ENCODE measurements at regions not wholly inside any gene's neighbourhood (a gene's known extent, or its start where the extent isn't known, plus 50 kb on each side); places are given as distances from the start of the nearest gene placed in this dataset.

DNA sequence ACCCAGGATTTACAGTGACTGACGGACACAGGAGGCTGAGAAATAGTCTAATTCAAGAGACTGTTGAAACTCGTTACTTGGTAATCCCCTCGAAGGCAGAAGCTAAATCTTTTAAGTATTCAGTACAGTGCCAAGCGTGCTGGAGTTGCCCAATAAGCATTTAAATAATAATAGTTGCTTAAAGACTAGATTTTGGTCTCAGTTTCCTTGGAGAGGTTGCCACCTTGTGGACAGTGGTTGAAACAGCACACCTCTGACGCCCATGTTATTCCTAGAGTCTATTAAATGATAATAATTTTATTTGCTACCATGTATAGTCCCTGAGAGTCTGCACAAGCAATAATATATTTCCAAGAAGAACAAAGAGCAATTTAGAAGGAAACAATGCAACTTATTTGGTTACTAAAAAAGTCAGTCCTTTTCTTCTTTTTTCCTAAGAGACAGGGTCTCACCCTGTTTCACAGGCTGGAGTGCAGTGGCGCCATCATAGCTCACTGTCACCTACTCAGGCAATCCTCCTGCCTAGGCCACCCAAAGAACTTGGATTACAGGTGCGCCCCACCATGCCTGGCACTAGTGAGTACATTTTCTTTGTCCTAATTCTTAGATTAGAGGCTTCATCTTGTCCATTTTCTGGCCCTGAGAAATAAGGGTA, 138.0 kb upstream of the NUDT7 start:
- Histone ChIP-seq H3K4me1 (no peaks in the 10 kb centered on the region), H3K9me3 (no peaks in the 10 kb centered on the region), H3K36me3 (no peaks in the 10 kb centered on the region), H3K27me3 (no peaks in the 10 kb centered on the region), H3K27ac (no peak overlapping the region), H3K4me3 (no peak overlapping the region)
- DNase-seq: peak; percentile 48 to 60
- intact Hi-C loops (cut with DNase I; ENCODE audit: low total_unique reads): no loop called here
- TF ChIP-seq, protein P1, sequence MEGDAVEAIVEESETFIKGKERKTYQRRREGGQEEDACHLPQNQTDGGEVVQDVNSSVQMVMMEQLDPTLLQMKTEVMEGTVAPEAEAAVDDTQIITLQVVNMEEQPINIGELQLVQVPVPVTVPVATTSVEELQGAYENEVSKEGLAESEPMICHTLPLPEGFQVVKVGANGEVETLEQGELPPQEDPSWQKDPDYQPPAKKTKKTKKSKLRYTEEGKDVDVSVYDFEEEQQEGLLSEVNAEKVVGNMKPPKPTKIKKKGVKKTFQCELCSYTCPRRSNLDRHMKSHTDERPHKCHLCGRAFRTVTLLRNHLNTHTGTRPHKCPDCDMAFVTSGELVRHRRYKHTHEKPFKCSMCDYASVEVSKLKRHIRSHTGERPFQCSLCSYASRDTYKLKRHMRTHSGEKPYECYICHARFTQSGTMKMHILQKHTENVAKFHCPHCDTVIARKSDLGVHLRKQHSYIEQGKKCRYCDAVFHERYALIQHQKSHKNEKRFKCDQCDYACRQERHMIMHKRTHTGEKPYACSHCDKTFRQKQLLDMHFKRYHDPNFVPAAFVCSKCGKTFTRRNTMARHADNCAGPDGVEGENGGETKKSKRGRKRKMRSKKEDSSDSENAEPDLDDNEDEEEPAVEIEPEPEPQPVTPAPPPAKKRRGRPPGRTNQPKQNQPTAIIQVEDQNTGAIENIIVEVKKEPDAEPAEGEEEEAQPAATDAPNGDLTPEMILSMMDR (IDR thresholded peaks at IDR 0.05): peak; percentile 77 to 95 (median 91)
- no peak for TF ChIP-seq POLR2A (IDR thresholded peaks at IDR 0.05)

DNA sequence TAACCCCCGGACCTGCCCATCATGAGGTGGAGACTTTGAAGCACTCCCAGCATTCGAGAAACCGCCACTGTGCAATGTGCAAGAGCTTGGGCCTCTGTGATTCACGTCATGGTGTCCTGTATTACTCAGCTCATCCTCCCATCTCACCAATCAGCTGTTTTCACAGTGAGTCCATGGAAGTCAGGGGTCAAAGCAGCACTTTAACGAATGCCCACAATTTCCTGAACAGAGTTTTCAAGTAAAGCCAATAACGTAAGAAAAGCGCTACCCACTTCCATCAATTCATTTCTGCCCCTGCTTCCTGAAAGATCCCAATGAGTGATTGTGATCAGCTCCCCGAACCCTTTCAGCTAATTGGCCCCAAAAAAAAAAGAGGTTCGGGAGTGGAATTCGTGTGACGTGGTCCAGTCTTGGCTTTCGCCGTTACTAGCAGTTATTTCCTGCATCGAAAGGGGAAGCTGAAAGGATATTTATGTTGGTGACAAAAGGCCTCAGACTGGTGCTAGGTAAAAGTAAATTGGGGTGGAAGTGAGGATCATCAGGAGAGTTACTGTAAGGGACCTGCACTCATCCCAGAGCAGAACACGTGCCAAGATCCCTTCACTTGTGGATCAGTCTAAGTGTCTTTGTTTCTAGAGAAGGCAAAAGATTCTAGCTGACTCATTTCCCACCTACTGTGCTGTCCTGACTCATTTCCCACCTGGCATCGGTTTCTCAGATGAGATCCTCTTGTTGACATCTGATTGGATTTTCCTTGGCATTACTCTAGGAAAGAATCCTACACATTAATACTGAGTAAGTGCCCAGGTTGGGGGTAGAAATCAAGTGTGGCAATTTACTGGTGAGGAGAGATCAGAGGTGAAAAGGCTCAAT, 136.7 kb upstream of the NUDT7 start:
- no peak for TF ChIP-seq POLR2A (IDR thresholded peaks at IDR 0.05)
- TF ChIP-seq, protein P1 (IDR thresholded peaks at IDR 0.05): no peak
- Histone ChIP-seq H3K4me1 (no peaks in the 10 kb centered on the region), H3K36me3 (no peaks in the 10 kb centered on the region), H3K27ac (peak overlapping the region in 1 of 2 donors; percentile 20), H3K9me3 (no peaks in the 10 kb centered on the region), H3K27me3 (no peaks in the 10 kb centered on the region), H3K4me3 (no peak overlapping the region)
- peak in 1 of 2 donors; percentile 24 for DNase-seq
- intact Hi-C loops (cut with DNase I; ENCODE audit: low total_unique reads): loop anchor here (5.0 kb wide), 1 partner anchor 348 kb away; no protein-coding TSS in a partner anchor

DNA sequence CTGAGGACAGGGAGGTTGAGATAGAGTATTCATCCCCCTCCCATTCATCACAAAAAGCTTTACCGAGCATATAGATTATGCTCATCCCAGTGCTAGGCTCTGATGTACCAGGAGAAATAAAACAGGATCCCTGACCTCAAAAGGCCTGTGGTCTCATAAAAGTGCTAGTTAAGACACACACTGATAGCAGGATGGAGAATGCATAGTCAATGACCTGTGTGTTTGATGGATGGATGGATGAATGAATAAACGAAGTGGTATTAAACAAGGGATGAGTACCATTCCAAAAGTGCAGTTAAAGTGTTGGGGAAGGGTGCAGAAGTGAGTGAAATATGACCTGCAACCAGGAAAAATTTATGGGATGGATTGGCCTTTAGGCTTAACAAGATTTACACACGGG, 133.9 kb upstream of the NUDT7 start:
- H3K27ac ChIP-seq: no peak overlapping the region
- intact Hi-C loops (cut with DNase I; ENCODE audit: low total_unique reads): loop anchor here (5.0 kb wide), 1 partner anchor 351 kb away; no protein-coding TSS in a partner anchor

DNA sequence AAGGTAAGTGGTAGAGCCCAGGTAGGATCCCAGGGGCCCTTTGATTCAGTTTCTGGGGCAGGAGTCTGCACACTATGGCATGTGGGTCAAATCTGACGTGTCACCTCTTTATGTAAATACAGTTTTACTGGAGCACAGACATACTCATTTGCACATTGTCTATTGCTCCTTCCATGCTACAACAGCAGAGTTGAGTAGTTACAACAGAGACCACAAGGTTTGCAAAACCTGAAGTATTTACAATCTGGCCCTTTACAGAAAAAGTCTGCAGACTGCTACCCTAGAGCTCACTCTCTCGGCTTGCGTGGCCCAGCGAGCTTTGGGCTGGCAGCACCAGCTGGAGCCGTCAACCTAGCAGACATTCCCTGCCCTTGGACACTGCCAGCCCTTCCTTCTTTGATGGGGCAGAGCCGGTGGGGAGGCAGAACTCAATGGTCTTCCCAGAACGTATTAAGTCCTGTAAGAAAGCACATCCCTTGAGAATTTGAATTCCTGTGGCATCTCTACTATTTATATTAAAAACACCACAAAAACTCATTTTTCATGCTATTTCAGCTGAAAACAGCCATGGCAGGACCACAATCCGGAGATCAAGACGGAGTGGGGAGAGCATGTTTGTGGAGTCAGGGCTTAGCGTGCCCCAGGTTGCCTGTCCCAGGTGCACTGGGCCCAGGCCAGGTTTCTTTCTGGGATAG, 133.1 kb upstream of the NUDT7 start:
- H3K4me3 ChIP-seq: no peak overlapping the region
- H3K27me3 ChIP-seq: no peaks in the 10 kb centered on the region
- no peak overlapping the region for H3K27ac ChIP-seq
- no peaks in the 10 kb centered on the region for H3K4me1 ChIP-seq
- no peak for TF ChIP-seq POLR2A (IDR thresholded peaks at IDR 0.05)
- TF ChIP-seq, protein P1 (IDR thresholded peaks at IDR 0.05): no peak
- no peak for DNase-seq
- H3K36me3 ChIP-seq: no peaks in the 10 kb centered on the region
- intact Hi-C loops (cut with DNase I; ENCODE audit: low total_unique reads): loop anchor here (5.0 kb wide), 1 partner anchor 352 kb away; no protein-coding TSS in a partner anchor
- H3K9me3 ChIP-seq: no peaks in the 10 kb centered on the region

More for the DNA sequence above, 133.9 kb upstream of the NUDT7 start:
- DNase-seq: no peak
- H3K27me3 ChIP-seq: no peaks in the 10 kb centered on the region
- TF ChIP-seq, protein P1 (IDR thresholded peaks at IDR 0.05): no peak
- no peak for TF ChIP-seq POLR2A (IDR thresholded peaks at IDR 0.05)
- no peaks in the 10 kb centered on the region for H3K4me1 ChIP-seq
- H3K9me3 ChIP-seq: no peaks in the 10 kb centered on the region
- H3K4me3 ChIP-seq: no peak overlapping the region
- H3K36me3 ChIP-seq: no peaks in the 10 kb centered on the region
